Parathyroid adenoma (tissue), 2 donors: ENCODE measurements at regions not wholly inside any gene's neighbourhood (a gene's known extent, or its start where the extent isn't known, plus 50 kb on each side); places are given as distances from the start of the nearest gene placed in this dataset.
A peak's percentile ranks its signal among the peaks of the same experiment; 100 is the strongest.

Experiments used
- H2AFZ ChIP-seq: fragments of 300-600 bp; sonication (generic); one replicate; pipeline ENCODE4 v1.7.0; 2017; ENCODE audit warnings: antibody characterized with exemption, mild to moderate bottlenecking
- H3K27ac ChIP-seq: fragments of 300-600 bp; sonication (generic); one replicate; pipeline ENCODE4 v1.7.0; 2017
- H3K27me3 ChIP-seq: fragments of 300-600 bp; sonication (generic); one replicate; pipeline ENCODE4 v1.7.0; 2017; ENCODE audit warnings: low read length; ENCODE audit not compliant: control insufficient read depth, insufficient read depth
- H3K36me3 ChIP-seq: fragments of 300-600 bp; sonication (generic); one replicate; pipeline ENCODE4 v1.7.0; 2017; ENCODE audit warnings: low read length; ENCODE audit not compliant: control insufficient read depth, insufficient read depth
- H3K4me1 ChIP-seq: fragments of 300-600 bp; sonication (generic); one replicate; pipeline ENCODE4 v1.7.0; 2017; ENCODE audit warnings: control low read depth
- H3K4me2 ChIP-seq: fragments of 300-600 bp; sonication (generic); one replicate; pipeline ENCODE4 v1.7.0; 2017; ENCODE audit warnings: low read length
- H3K4me3 ChIP-seq: fragments of 300-600 bp; sonication (generic); one replicate; pipeline ENCODE4 v1.7.0; 2017; ENCODE audit warnings: low read depth, low read length
- H3K79me2 ChIP-seq: fragments of 300-600 bp; sonication (generic); one replicate; pipeline ENCODE4 v1.7.0; 2017; ENCODE audit warnings: control low read depth
- H3K9ac ChIP-seq: fragments of 300-600 bp; sonication (generic); one replicate; pipeline ENCODE4 v1.7.0; 2017; ENCODE audit warnings: mild to moderate bottlenecking
- H3K9me3 ChIP-seq: fragments of 300-600 bp; sonication (generic); one replicate; pipeline ENCODE4 v1.7.0; 2017; ENCODE audit warnings: low read length; ENCODE audit not compliant: control insufficient read depth
- TF ChIP-seq, protein P1 (sequence below): fragments of 300-600 bp; sonication (generic); IDR thresholded peaks from one replicate; pipeline ENCODE4 v1.7.0; 2017; ENCODE audit warnings: antibody characterized with exemption, mild to moderate bottlenecking
- donor health status: primary hyperparathyroidism.

- H3K27ac ChIP-seq, result no peak overlapping the region
- no peak overlapping the region for H3K4me3 ChIP-seq
- no peaks in the 10 kb centered on the region for H3K27me3 ChIP-seq
- TF ChIP-seq, protein P1, sequence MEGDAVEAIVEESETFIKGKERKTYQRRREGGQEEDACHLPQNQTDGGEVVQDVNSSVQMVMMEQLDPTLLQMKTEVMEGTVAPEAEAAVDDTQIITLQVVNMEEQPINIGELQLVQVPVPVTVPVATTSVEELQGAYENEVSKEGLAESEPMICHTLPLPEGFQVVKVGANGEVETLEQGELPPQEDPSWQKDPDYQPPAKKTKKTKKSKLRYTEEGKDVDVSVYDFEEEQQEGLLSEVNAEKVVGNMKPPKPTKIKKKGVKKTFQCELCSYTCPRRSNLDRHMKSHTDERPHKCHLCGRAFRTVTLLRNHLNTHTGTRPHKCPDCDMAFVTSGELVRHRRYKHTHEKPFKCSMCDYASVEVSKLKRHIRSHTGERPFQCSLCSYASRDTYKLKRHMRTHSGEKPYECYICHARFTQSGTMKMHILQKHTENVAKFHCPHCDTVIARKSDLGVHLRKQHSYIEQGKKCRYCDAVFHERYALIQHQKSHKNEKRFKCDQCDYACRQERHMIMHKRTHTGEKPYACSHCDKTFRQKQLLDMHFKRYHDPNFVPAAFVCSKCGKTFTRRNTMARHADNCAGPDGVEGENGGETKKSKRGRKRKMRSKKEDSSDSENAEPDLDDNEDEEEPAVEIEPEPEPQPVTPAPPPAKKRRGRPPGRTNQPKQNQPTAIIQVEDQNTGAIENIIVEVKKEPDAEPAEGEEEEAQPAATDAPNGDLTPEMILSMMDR, result no peak
- no peaks in the 10 kb centered on the region for H3K79me2 ChIP-seq
- no peak overlapping the region for H2AFZ ChIP-seq
- no peaks in the 10 kb centered on the region for H3K4me1 ChIP-seq
- H3K36me3 ChIP-seq, result no peaks in the 10 kb centered on the region
- H3K9ac ChIP-seq, result no peak overlapping the region
- no peaks in the 10 kb centered on the region for H3K9me3 ChIP-seq
- no peak overlapping the region for H3K4me2 ChIP-seq
These were observed 108.4 kb downstream of the KLF6 start for GRCh38 chr10:3676564-3676963.

- Histone ChIP-seq H3K9me3 (no peaks in the 10 kb centered on the region), H3K4me2 (no peak overlapping the region), H3K27me3 (no peaks in the 10 kb centered on the region), H2AFZ (no peak overlapping the region), H3K36me3 (no peaks in the 10 kb centered on the region), H3K4me1 (peaks cover 3% of the 10 kb centered on the region), H3K9ac (no peak overlapping the region), H3K27ac (no peak overlapping the region), H3K4me3 (no peak overlapping the region), H3K79me2 (no peaks in the 10 kb centered on the region)
- TF ChIP-seq, protein P1, result no peak
These were observed 112.8 kb downstream of the KLF6 start for GRCh38 chr10:3672220-3672619.

DNA sequence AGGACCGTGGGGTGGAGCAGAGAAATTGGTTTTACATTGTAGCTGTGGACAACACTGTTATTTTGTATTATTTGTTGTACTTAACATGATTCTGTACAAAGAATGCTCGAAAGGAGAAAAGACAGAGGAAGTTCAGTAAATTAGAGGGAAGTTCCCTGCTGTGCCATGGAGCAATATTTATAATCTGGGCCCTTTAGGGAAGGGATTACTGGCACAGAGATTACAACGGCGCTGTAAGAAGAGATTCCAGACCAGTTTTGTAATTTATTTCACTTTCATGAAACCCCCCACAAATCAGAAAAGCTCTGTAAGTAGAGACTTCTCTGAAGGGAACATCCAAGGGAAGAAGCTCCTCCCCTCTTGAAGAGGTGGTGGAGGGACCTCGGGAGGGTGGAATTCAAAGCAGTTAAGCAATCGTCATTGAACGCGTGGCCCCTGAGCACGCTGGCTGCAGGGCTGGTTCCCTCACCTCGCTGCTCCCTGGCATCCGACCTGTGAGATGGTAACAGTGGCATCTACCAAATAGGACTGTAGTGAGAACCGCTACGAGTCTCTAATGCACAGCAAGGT lies 113.5 kb downstream of the KLF6 start:
- Histone ChIP-seq H2AFZ (no peak overlapping the region), H3K9ac (no peak overlapping the region), H3K4me2 (no peak overlapping the region), H3K9me3 (no peaks in the 10 kb centered on the region), H3K79me2 (no peaks in the 10 kb centered on the region), H3K4me1 (peaks cover 3% of the 10 kb centered on the region), H3K4me3 (no peak overlapping the region), H3K27me3 (no peaks in the 10 kb centered on the region), H3K36me3 (no peaks in the 10 kb centered on the region), H3K27ac (no peak overlapping the region)
- TF ChIP-seq, protein P1, result no peak

DNA sequence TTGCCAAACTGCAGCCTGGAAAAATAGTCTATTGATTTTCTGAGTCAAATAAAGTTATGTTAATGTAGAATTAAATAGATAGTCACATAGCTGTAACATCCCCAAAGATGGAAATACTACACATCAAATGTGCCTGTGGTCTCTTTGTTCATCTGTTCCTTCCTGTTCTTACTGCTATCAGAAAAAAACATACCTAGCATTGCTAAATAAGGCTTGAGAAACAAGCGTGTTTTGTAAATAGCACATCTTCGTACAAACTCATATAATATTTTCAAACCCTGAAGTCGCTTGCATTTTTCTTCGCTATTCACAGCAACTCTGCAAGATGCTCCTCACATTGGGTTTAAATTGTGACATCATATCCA lies 116.1 kb downstream of the KLF6 start:
- TF ChIP-seq, protein P1, result no peak
- Histone ChIP-seq H3K36me3 (no peaks in the 10 kb centered on the region), H3K9me3 (no peaks in the 10 kb centered on the region), H2AFZ (peak overlapping the region; percentile 72), H3K79me2 (no peaks in the 10 kb centered on the region), H3K27me3 (no peaks in the 10 kb centered on the region), H3K4me2 (peak overlapping the region; percentile 81), H3K9ac (no peak overlapping the region), H3K4me3 (peak overlapping the region; percentile 55), H3K27ac (peak overlapping the region; percentile 73), H3K4me1 (peaks cover 3% of the 10 kb centered on the region)

- Histone ChIP-seq H3K36me3 (no peaks in the 10 kb centered on the region), H2AFZ (peak overlapping the region; percentile 72), H3K27me3 (no peaks in the 10 kb centered on the region), H3K4me2 (peak overlapping the region; percentile 81), H3K9ac (no peak overlapping the region), H3K27ac (peak overlapping the region; percentile 73), H3K79me2 (no peaks in the 10 kb centered on the region), H3K4me1 (peaks cover 3% of the 10 kb centered on the region), H3K9me3 (no peaks in the 10 kb centered on the region), H3K4me3 (peak overlapping the region; percentile 55)
- TF ChIP-seq, protein P1, result no peak
These were observed 116.6 kb downstream of the KLF6 start for GRCh38 chr10:3668276-3668965.
